ENCODE measurements at regions not wholly inside any gene's neighbourhood (a gene's known extent, or its start where the extent isn't known, plus 50 kb on each side); places are given as distances from the start of the nearest gene placed in this dataset.

DNA sequence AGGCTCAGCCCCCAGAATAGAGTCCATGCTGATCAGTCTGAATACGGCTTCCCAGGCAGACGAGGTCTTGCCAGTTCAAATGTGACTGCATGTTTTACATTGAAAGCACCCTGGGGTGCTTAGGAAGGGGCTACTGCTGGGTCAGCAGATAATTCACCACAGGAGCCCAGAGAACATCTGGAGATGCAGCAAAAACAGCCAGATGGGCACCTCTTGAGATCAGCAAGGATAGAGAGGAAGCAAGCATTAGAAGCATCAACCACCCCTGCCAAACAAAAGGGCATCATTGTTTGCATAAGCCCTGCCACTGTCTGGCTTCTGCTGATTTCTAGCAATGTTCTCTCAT is 403.1 kb downstream of the RRAGC start:
- TF ChIP-seq, protein P1, sequence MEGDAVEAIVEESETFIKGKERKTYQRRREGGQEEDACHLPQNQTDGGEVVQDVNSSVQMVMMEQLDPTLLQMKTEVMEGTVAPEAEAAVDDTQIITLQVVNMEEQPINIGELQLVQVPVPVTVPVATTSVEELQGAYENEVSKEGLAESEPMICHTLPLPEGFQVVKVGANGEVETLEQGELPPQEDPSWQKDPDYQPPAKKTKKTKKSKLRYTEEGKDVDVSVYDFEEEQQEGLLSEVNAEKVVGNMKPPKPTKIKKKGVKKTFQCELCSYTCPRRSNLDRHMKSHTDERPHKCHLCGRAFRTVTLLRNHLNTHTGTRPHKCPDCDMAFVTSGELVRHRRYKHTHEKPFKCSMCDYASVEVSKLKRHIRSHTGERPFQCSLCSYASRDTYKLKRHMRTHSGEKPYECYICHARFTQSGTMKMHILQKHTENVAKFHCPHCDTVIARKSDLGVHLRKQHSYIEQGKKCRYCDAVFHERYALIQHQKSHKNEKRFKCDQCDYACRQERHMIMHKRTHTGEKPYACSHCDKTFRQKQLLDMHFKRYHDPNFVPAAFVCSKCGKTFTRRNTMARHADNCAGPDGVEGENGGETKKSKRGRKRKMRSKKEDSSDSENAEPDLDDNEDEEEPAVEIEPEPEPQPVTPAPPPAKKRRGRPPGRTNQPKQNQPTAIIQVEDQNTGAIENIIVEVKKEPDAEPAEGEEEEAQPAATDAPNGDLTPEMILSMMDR (IDR thresholded peaks at IDR 0.05; ENCODE audit: low read depth, low read length, poor library complexity, severe bottlenecking): no peak
- TF ChIP-seq EZH2phosphoT487 (IDR thresholded peaks at IDR 0.05; ENCODE audit: borderline replicate concordance, low read length): no peak
- H3K9me2 ChIP-seq (replicated peaks; ENCODE audit: control insufficient read depth, low read length): no peaks in the 10 kb centered on the region
- no peaks in the 10 kb centered on the region for H3K27me3 ChIP-seq (ENCODE audit: control insufficient read depth, low read length)
- no peaks in the 10 kb centered on the region for H3K36me3 ChIP-seq (ENCODE audit: control insufficient read depth, low read length)
- H3K79me2 ChIP-seq (ENCODE audit: control insufficient read depth, low read length): no peaks in the 10 kb centered on the region
- no peaks in the 10 kb centered on the region for H3K4me1 ChIP-seq (ENCODE audit: control insufficient read depth, low read length)
- no peak overlapping the region for H3K4me2 ChIP-seq (ENCODE audit: low read length)
- no peak overlapping the region for H3K27ac ChIP-seq (ENCODE audit: low read depth, low read length)
- H3F3A ChIP-seq (ENCODE audit: control insufficient read depth, insufficient read depth): no peaks in the 10 kb centered on the region
- H4K20me1 ChIP-seq (ENCODE audit: control insufficient read depth, insufficient read depth, low read depth, low read length): no peaks in the 10 kb centered on the region
- no peaks in the 10 kb centered on the region for H3K9me3 ChIP-seq (ENCODE audit: control insufficient read depth, insufficient read depth, low read length)
- H3K4me3 ChIP-seq (ENCODE audit: low read length): no peak overlapping the region

DNA sequence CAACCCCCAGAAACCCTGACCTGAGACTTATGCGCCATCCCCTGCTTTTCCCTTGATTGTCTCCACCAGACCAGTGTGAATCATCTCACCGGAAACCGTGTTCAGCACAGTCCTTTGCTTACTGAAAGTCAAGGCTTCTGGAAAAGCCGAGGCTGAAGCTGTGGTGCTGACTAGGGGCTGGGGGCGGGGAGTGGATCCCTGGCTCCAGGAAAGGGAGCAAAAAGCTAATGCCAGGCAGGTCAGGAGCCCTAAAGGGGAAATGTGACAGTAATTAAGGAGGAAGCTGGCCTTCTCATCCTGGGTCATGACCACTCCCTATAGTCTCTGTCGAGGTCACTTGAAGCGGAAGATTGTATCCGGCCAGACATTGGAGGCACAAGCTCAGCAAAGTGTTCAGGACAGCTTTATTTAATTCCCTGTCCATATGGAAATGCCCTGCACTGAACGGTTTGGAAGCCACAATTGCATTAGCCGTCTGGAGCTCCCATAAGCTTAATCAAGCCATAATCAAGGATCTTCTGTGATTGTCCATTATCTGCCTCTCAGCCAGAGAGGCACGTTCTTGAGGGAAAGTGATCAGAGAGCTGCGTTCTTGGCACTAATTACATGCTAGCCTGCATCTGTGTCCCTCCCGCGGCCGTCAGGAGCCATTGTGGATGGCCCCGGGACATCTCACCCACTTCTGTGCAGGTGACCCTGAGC is 403.6 kb downstream of the RRAGC start:
- TF ChIP-seq, protein P1 (IDR thresholded peaks at IDR 0.05; ENCODE audit: low read depth, low read length, poor library complexity, severe bottlenecking): no peak
- no peak for TF ChIP-seq EZH2phosphoT487 (IDR thresholded peaks at IDR 0.05; ENCODE audit: borderline replicate concordance, low read length)
- no peaks in the 10 kb centered on the region for H4K20me1 ChIP-seq (ENCODE audit: control insufficient read depth, insufficient read depth, low read depth, low read length)

GRCh38 chr1:38454749-38455441 is 404.7 kb downstream of the RRAGC start:
- no peaks in the 10 kb centered on the region for H3K79me2 ChIP-seq (ENCODE audit: control insufficient read depth, low read length)
- TF ChIP-seq, protein P1 (IDR thresholded peaks at IDR 0.05; ENCODE audit: low read depth, low read length, poor library complexity, severe bottlenecking): no peak
- no peak for TF ChIP-seq EZH2phosphoT487 (IDR thresholded peaks at IDR 0.05; ENCODE audit: borderline replicate concordance, low read length)
- no peaks in the 10 kb centered on the region for H3F3A ChIP-seq (ENCODE audit: control insufficient read depth, insufficient read depth)
- no peaks in the 10 kb centered on the region for H3K9me2 ChIP-seq (replicated peaks; ENCODE audit: control insufficient read depth, low read length)
- H3K27ac ChIP-seq (ENCODE audit: low read depth, low read length): no peak overlapping the region
- H3K4me1 ChIP-seq (ENCODE audit: control insufficient read depth, low read length): no peaks in the 10 kb centered on the region
- H3K4me2 ChIP-seq (ENCODE audit: low read length): no peak overlapping the region
- no peaks in the 10 kb centered on the region for H4K20me1 ChIP-seq (ENCODE audit: control insufficient read depth, insufficient read depth, low read depth, low read length)
- no peaks in the 10 kb centered on the region for H3K36me3 ChIP-seq (ENCODE audit: control insufficient read depth, low read length)
- no peaks in the 10 kb centered on the region for H3K27me3 ChIP-seq (ENCODE audit: control insufficient read depth, low read length)
- no peak overlapping the region for H3K4me3 ChIP-seq (ENCODE audit: low read length)
- H3K9me3 ChIP-seq (ENCODE audit: control insufficient read depth, insufficient read depth, low read length): no peaks in the 10 kb centered on the region

More for the DNA sequence above, 403.6 kb downstream of the RRAGC start:
- no peak overlapping the region for H3K4me3 ChIP-seq (ENCODE audit: low read length)
- H3K36me3 ChIP-seq (ENCODE audit: control insufficient read depth, low read length): no peaks in the 10 kb centered on the region
- no peaks in the 10 kb centered on the region for H3K9me3 ChIP-seq (ENCODE audit: control insufficient read depth, insufficient read depth, low read length)
- no peak overlapping the region for H3K4me2 ChIP-seq (ENCODE audit: low read length)
- H3K9me2 ChIP-seq (replicated peaks; ENCODE audit: control insufficient read depth, low read length): no peaks in the 10 kb centered on the region
- no peaks in the 10 kb centered on the region for H3F3A ChIP-seq (ENCODE audit: control insufficient read depth, insufficient read depth)
- no peaks in the 10 kb centered on the region for H3K79me2 ChIP-seq (ENCODE audit: control insufficient read depth, low read length)
- H3K27ac ChIP-seq (ENCODE audit: low read depth, low read length): no peak overlapping the region
- no peaks in the 10 kb centered on the region for H3K4me1 ChIP-seq (ENCODE audit: control insufficient read depth, low read length)
- no peaks in the 10 kb centered on the region for H3K27me3 ChIP-seq (ENCODE audit: control insufficient read depth, low read length)

Data from DOHH2 (cell line).